Neuronal stem cell (in vitro differentiated cells): ENCODE measurements at regions not wholly inside any gene's neighbourhood (a gene's known extent, or its start where the extent isn't known, plus 50 kb on each side); places are given as distances from the start of the nearest gene placed in this dataset.

Experiments
- DNase-seq: peaks from one replicate; pipeline ENCODE4 v3.0.0-alpha.2; 2013; ENCODE audit warnings: low spot score
- H2AFZ ChIP-seq: one replicate; pipeline ENCODE4 v1.6.1; 2013; ENCODE audit warnings: mild to moderate bottlenecking, low read length, inconsistent platforms
- H2AK5ac ChIP-seq: 2 replicates; pipeline ENCODE4 v1.6.1; 2013; ENCODE audit warnings: low read depth, mild to moderate bottlenecking, inconsistent platforms, low read length, moderate library complexity, mixed read lengths
- H2BK120ac ChIP-seq: 2 replicates; pipeline ENCODE4 v1.6.1; 2013; ENCODE audit warnings: low read depth, mild to moderate bottlenecking, inconsistent platforms, low read length, moderate library complexity, mixed read lengths
- H2BK12ac ChIP-seq: one replicate; pipeline ENCODE4 v1.6.1; 2013; ENCODE audit warnings: low read length, inconsistent platforms
- H2BK15ac ChIP-seq: 2 replicates; pipeline ENCODE4 v1.6.1; 2013; ENCODE audit warnings: mild to moderate bottlenecking, low read length, inconsistent platforms, mixed read lengths
- H2BK5ac ChIP-seq: one replicate; pipeline ENCODE4 v1.6.1; 2013; ENCODE audit warnings: inconsistent platforms, mild to moderate bottlenecking, low read length, moderate library complexity
- H3K14ac ChIP-seq: one replicate; pipeline ENCODE4 v1.6.1; 2013; ENCODE audit warnings: low read length, inconsistent platforms
- H3K18ac ChIP-seq: 2 replicates; pipeline ENCODE4 v1.6.1; 2013; ENCODE audit warnings: low read length, inconsistent platforms
- H3K23ac ChIP-seq: 2 replicates; pipeline ENCODE4 v1.6.1; 2013; ENCODE audit warnings: low read depth, mild to moderate bottlenecking, mixed read lengths, low read length, inconsistent platforms; ENCODE audit not compliant: poor library complexity
- H3K27ac ChIP-seq: replicated peaks from 3 replicates; pipeline ENCODE4 v1.5.1; 2013; ENCODE audit warnings: low read length, inconsistent platforms
- H3K27me3 ChIP-seq, 3 experiments: 2 replicates each; pipeline ENCODE4 v1.6.1; 2013; ENCODE audit warnings: low read length in 3 of 3, mild to moderate bottlenecking in 2 of 3, inconsistent platforms in 1 of 3, low read depth in 1 of 3, mixed read lengths in 1 of 3, moderate library complexity in 1 of 3; ENCODE audit not compliant: control insufficient read depth in 3 of 3, insufficient read depth in 3 of 3
- H3K36me3 ChIP-seq, 2 donors: replicated peaks in 1 of 2; 2 replicates each; pipeline ENCODE4 v1.6.1; 2013; ENCODE audit warnings: low read length in 2 of 2; ENCODE audit not compliant: control insufficient read depth in 2 of 2, insufficient read depth in 2 of 2
- H3K4ac ChIP-seq: 2 replicates; pipeline ENCODE4 v1.6.1; 2013; ENCODE audit warnings: inconsistent platforms, mild to moderate bottlenecking, low read length, moderate library complexity
- H3K4me1 ChIP-seq, 2 donors: 1 replicate in 1 of 2; 2 replicates in 1 of 2; pipeline ENCODE4 v1.6.1; 2013; ENCODE audit warnings: low read length in 2 of 2, low read depth in 1 of 2; ENCODE audit not compliant: control insufficient read depth in 2 of 2, insufficient read depth in 1 of 2
- H3K4me2 ChIP-seq: one replicate; pipeline ENCODE4 v1.6.1; 2013; ENCODE audit warnings: mild to moderate bottlenecking, low read length, inconsistent platforms; ENCODE audit not compliant: insufficient read depth, poor library complexity, severe bottlenecking
- H3K4me3 ChIP-seq, 2 donors: 2 replicates each; pipeline ENCODE4 v1.5.1; 2013; ENCODE audit warnings: low read length in 2 of 2, mild to moderate bottlenecking in 2 of 2, inconsistent platforms in 1 of 2, moderate library complexity in 1 of 2
- H3K79me1 ChIP-seq: one replicate; pipeline ENCODE4 v1.6.1; 2013; ENCODE audit warnings: low read depth, mild to moderate bottlenecking, inconsistent platforms, low read length, moderate library complexity
- H3K9ac ChIP-seq: one replicate; pipeline ENCODE4 v1.6.1; 2013; ENCODE audit warnings: mild to moderate bottlenecking, low read depth, low read length, inconsistent platforms; ENCODE audit not compliant: poor library complexity
- H3K9me3 ChIP-seq, 2 donors: replicated peaks in 1 of 2; 2 replicates each; pipeline versions ENCODE3 to v1.6.1; 2013; ENCODE audit warnings: low read length in 2 of 2, mild to moderate bottlenecking in 2 of 2, inconsistent platforms in 1 of 2, low read depth in 1 of 2, mixed read lengths in 1 of 2, moderate library complexity in 1 of 2; ENCODE audit not compliant: control insufficient read depth in 2 of 2, insufficient read depth in 1 of 2
- H4K8ac ChIP-seq: one replicate; pipeline ENCODE4 v1.6.1; 2013; ENCODE audit warnings: low read depth, mild to moderate bottlenecking, inconsistent platforms, low read length, moderate library complexity
- H4K91ac ChIP-seq: one replicate; pipeline ENCODE4 v1.6.1; 2013; ENCODE audit warnings: low read length, low read depth, mild to moderate bottlenecking, inconsistent platforms; ENCODE audit not compliant: poor library complexity
- WGBS, 2 donors: extraction: QIAGEN DNeasy Blood & Tissue Kit; methylation state at CpG; one replicate each; pipeline ENCODE4 v1.1.7; 2013; ENCODE audit warnings: missing lambda C conversion rate in 2 of 2, mixed read lengths in 1 of 2; ENCODE audit not compliant: insufficient read length in 2 of 2, insufficient replicate concordance in 1 of 2; ENCODE audit errors: extremely low coverage in 2 of 2; 5-methylcytosine and 5-hydroxymethylcytosine counted together

DNA sequence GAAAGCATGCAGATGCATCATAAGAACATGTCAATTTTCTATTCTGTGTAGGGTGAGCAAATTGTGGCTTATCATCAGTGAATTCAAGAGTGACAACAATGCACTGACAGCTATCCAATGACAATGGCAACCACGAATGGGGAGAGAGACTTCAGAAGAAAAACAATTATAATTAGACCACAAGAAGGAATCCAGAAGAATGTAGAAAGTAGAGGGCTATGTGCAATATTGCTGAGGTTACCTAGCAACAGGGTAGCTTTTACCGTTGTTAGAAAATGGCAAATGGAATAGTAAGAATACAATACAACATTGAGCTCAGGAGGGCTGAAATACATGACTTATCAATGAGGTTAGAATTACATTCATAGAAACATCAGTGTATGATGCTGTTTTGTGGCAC lies 71.1 kb upstream of the SESTD1 start:
- Histone ChIP-seq H3K14ac (no peak overlapping the region), H2BK15ac (no peak overlapping the region), H3K27ac (no peak overlapping the region), H4K8ac (no peak overlapping the region), H3K18ac (no peak overlapping the region), H2BK12ac (no peak overlapping the region), H3K23ac (no peak overlapping the region), H3K4ac (no peak overlapping the region), H3K9me3 (no peaks in the 10 kb centered on the region), H3K9ac (no peak overlapping the region), H3K4me3 (no peak overlapping the region), H4K91ac (no peak overlapping the region), H3K36me3 (no peaks in the 10 kb centered on the region), H3K4me1 (peaks cover 9 to 23% of the 10 kb centered on the region in 2 donors), H3K79me1 (no peaks in the 10 kb centered on the region), H3K27me3 (no peaks in the 10 kb centered on the region), H2AK5ac (no peak overlapping the region), H3K4me2 (no peak overlapping the region), H2BK5ac (no peak overlapping the region), H2BK120ac (no peak overlapping the region), H2AFZ (no peak overlapping the region)
- DNase-seq, result no peak
- WGBS, 2 donors, result no CpG with 5 or more reads among the region's 2 CpGs

DNA sequence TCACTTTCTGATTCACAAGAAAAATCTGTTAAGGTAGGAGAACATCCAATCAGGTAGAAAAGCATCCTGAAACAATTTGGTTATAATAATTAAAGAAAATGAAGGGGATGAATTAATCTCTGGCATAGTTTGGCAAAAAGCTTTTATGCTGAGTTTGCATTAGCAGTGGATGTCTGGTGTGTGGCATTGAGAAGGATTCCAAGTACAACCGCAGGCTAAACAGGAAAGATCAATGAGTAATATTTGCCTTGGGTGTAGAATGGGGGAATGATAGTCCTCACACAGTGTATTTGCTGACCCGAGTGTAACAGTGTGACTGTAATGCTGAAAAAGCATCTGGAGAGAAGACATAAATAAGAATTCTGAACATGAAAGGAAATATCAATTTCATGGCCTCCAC lies 68.3 kb upstream of the SESTD1 start:
- no peak overlapping the region for H3K4ac ChIP-seq
- H2BK12ac ChIP-seq, result no peak overlapping the region
- H2BK120ac ChIP-seq, result no peak overlapping the region
- DNase-seq, result no peak
- H3K4me2 ChIP-seq, result no peak overlapping the region
- peak overlapping the region; percentile 26 for H3K27ac ChIP-seq
- H3K4me1 ChIP-seq, result peaks cover 9 to 23% of the 10 kb centered on the region in 2 donors
- no peaks in the 10 kb centered on the region for H3K27me3 ChIP-seq
- no peaks in the 10 kb centered on the region for H3K9me3 ChIP-seq
- H2AFZ ChIP-seq, result no peak overlapping the region
- no peak overlapping the region for H3K18ac ChIP-seq
- H4K8ac ChIP-seq, result no peak overlapping the region
- no peak overlapping the region for H2AK5ac ChIP-seq
- H2BK5ac ChIP-seq, result no peak overlapping the region
- H3K36me3 ChIP-seq, result no peaks in the 10 kb centered on the region
- H4K91ac ChIP-seq, result no peak overlapping the region
- no peak overlapping the region for H3K9ac ChIP-seq
- H2BK15ac ChIP-seq, result no peak overlapping the region
- no peaks in the 10 kb centered on the region for H3K79me1 ChIP-seq
- no peak overlapping the region for H3K4me3 ChIP-seq
- H3K14ac ChIP-seq, result no peak overlapping the region
- H3K23ac ChIP-seq, result no peak overlapping the region
- WGBS, 2 donors, result no CpG with 5 or more reads among the region's 2 CpGs

DNA sequence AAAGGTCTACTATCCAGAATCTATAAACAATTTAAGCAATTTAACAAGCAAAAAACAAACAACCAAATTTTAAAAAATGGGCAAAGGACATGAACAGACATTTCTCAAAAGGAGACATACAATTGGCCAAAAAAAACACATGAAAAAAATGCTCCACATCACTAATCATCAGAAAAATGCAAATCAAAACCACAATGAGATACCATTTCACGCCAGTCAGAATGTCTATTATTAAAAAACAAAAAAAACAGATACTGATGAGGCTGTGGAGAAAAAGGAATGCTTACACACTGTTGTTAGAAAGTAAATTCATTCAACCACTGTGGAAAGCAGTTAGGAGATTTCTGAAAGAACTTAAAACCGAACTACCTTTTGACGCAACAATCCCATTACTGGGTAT lies 66.4 kb upstream of the SESTD1 start:
- no peak overlapping the region for H2AFZ ChIP-seq
- no peak overlapping the region for H3K18ac ChIP-seq
- no peaks in the 10 kb centered on the region for H3K27me3 ChIP-seq
- H4K8ac ChIP-seq, result no peak overlapping the region
- no CpG with 5 or more reads among the region's 3 CpGs for WGBS, 2 donors
- no peak overlapping the region for H2BK12ac ChIP-seq
- no peak overlapping the region for H3K4me3 ChIP-seq
- no peak overlapping the region for H4K91ac ChIP-seq
- no peak overlapping the region for H2AK5ac ChIP-seq
- H2BK15ac ChIP-seq, result no peak overlapping the region
- no peak overlapping the region for H2BK5ac ChIP-seq
- H3K27ac ChIP-seq, result no peak overlapping the region
- H3K79me1 ChIP-seq, result no peaks in the 10 kb centered on the region
- H3K4me2 ChIP-seq, result no peak overlapping the region
- no peaks in the 10 kb centered on the region for H3K36me3 ChIP-seq
- no peak overlapping the region for H2BK120ac ChIP-seq
- no peak overlapping the region for H3K4ac ChIP-seq
- no peak for DNase-seq
- no peaks in the 10 kb centered on the region for H3K9me3 ChIP-seq
- no peak overlapping the region for H3K9ac ChIP-seq
- H3K4me1 ChIP-seq, result peaks cover 3 to 14% of the 10 kb centered on the region in 2 donors
- H3K23ac ChIP-seq, result no peak overlapping the region
- H3K14ac ChIP-seq, result no peak overlapping the region

DNA sequence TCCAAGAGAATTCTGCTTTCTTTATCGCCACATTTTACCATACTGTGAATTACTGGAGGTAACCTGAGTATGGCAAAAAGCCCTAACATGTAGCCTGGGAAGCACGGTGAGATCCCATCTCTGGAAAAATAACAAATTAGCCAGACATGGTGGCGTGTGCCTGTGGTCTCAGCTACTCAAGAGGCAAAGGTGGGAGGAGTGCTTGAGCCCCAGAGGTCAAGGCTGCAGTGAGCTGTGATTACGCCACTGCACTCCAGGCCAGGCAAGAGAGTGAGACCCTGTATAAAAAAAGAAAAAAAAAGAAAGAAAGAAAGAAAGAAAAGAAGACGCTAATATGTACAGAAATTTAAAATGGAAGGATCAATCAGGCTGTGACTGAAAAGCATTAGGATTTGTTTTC lies 57.7 kb upstream of the SESTD1 start:
- H2BK15ac ChIP-seq, result no peak overlapping the region
- no peak overlapping the region for H4K8ac ChIP-seq
- no peak overlapping the region for H2BK12ac ChIP-seq

More for the DNA sequence above, 57.7 kb upstream of the SESTD1 start:
- Histone ChIP-seq H2AFZ (no peak overlapping the region), H3K4ac (no peak overlapping the region), H3K14ac (no peak overlapping the region), H3K4me1 (no peaks in the 10 kb centered on the region), H3K23ac (no peak overlapping the region), H2BK120ac (no peak overlapping the region), H4K91ac (no peak overlapping the region), H3K27ac (no peak overlapping the region), H2BK5ac (no peak overlapping the region), H3K27me3 (no peaks in the 10 kb centered on the region), H3K4me2 (no peak overlapping the region), H3K36me3 (no peaks in the 10 kb centered on the region), H3K4me3 (no peak overlapping the region), H3K9ac (no peak overlapping the region), H3K9me3 (no peaks in the 10 kb centered on the region), H3K18ac (no peak overlapping the region), H2AK5ac (no peak overlapping the region), H3K79me1 (no peaks in the 10 kb centered on the region)
- no CpG with 5 or more reads among the region's 5 CpGs for WGBS, 2 donors
- no peak for DNase-seq
